ENCODE measurements at regions not wholly inside any gene's neighbourhood (a gene's known extent, or its start where the extent isn't known, plus 50 kb on each side); places are given as distances from the start of the nearest gene placed in this dataset.

- DNase-seq, result no peak
Observed at GRCh38 chr22:49157529-49158339, 669.9 kb downstream of the BRD1 start.

GRCh38 chr22:49156662-49157285 lies 670.9 kb downstream of the BRD1 start:
- DNase-seq, result peak; percentile 80

GRCh38 chr22:49155770-49156580 lies 671.7 kb downstream of the BRD1 start:
- DNase-seq, result peak; percentile 7

GRCh38 chr22:49155039-49155769 lies 672.5 kb downstream of the BRD1 start:
- peak; percentile 3 for DNase-seq

GRCh38 chr22:49154433-49154832 lies 673.2 kb downstream of the BRD1 start:
- no peak for DNase-seq

- no peak for DNase-seq
Observed at GRCh38 chr22:49153921-49154320, 673.8 kb downstream of the BRD1 start.

GRCh38 chr22:49152939-49153770 lies 674.5 kb downstream of the BRD1 start:
- DNase-seq, result no peak

- DNase-seq, result peak; percentile 13
Observed at GRCh38 chr22:49152127-49152938, 675.3 kb downstream of the BRD1 start.

- no peak for DNase-seq
Observed at GRCh38 chr22:49151256-49152126, 676.2 kb downstream of the BRD1 start.

GRCh38 chr22:49150801-49151221 lies 676.9 kb downstream of the BRD1 start:
- no peak for DNase-seq

GRCh38 chr22:49149721-49150608 lies 677.7 kb downstream of the BRD1 start:
- no peak for DNase-seq

GRCh38 chr22:49148895-49149418 lies 678.7 kb downstream of the BRD1 start:
- DNase-seq, result no peak

- DNase-seq, result no peak
Observed at GRCh38 chr22:49147617-49148175, 680.0 kb downstream of the BRD1 start.

GRCh38 chr22:49147171-49147570 lies 680.5 kb downstream of the BRD1 start:
- no peak for DNase-seq

- DNase-seq, result no peak
Observed at GRCh38 chr22:49146511-49146910, 681.2 kb downstream of the BRD1 start.

- DNase-seq, result no peak
Observed at GRCh38 chr22:49143812-49144211, 683.9 kb downstream of the BRD1 start.

GRCh38 chr22:49142891-49143290 lies 684.8 kb downstream of the BRD1 start:
- no peak for DNase-seq

GRCh38 chr22:49142296-49142695 lies 685.4 kb downstream of the BRD1 start:
- no peak for DNase-seq
